Pancreas (tissue), 10 donors: ENCODE measurements at regions not wholly inside any gene's neighbourhood (a gene's known extent, or its start where the extent isn't known, plus 50 kb on each side); places are given as distances from the start of the nearest gene placed in this dataset.

Source experiments
- ATAC-seq, 4 donors: fragments of 200-7000 bp; cut with Tn5 transposase; one replicate each; pipeline versions ENCODE4 v1.8.0 to v1.9.1; 2020; ENCODE audit warnings: mild to moderate bottlenecking in 4 of 4, moderate library complexity in 4 of 4
- DNase-seq, 6 donors: peaks; one replicate each; pipeline ENCODE4 v3.0.0-alpha.2; 2020
- FAIRE-seq: peaks from 2 replicates; lab custom pipeline; 2012; peaks lifted over from hg19 to GRCh38; lab: Jason Lieb, UNC
- H3K27ac ChIP-seq, 4 donors: fragments of 200-600 bp; sonication (generic); 1 replicate in 3 of 4; 2 replicates in 1 of 4; pipeline versions ENCODE4 v1.5.0 to v1.8.0; 2020
- H3K27me3 ChIP-seq, 4 donors: fragments of 200-600 bp; one replicate each; pipeline ENCODE4 v1.8.0; 2021
- H3K36me3 ChIP-seq, 3 donors: fragments of 200-600 bp; sonication (generic) in 1 of 3; one replicate each; pipeline versions ENCODE4 v1.5.0 to v1.8.0; 2020 to 2021
- H3K4me1 ChIP-seq, 3 donors: fragments of 200-600 bp; one replicate each; pipeline ENCODE4 v1.8.0; 2021
- H3K4me3 ChIP-seq, 4 donors: fragments of 200-600 bp; sonication (generic) in 2 of 4; one replicate each; pipeline versions ENCODE4 v1.5.0 to v1.8.0; 2020 to 2021
- H3K9me3 ChIP-seq, 4 donors: fragments of 200-600 bp; one replicate each; pipeline ENCODE4 v1.8.0; 2021
- CTCF ChIP-seq, 4 donors: fragments of 200-600 bp; sonication (generic) in 3 of 4; IDR thresholded peaks; one replicate each; pipeline versions ENCODE4 v1.5.0 to v1.8.0; 2021; ENCODE audit warnings: antibody characterized with exemption in 4 of 4
- WGBS, 2 donors: extraction: QIAGEN DNeasy Blood & Tissue Kit; methylation state at CpG; one replicate each; pipeline ENCODE4 v1.1.7; 2013; 5-methylcytosine and 5-hydroxymethylcytosine counted together
- intact Hi-C, 3 donors: fragments of 100-400 bp; cut with DNase I; formaldehyde crosslinking; loops; one replicate each; pipeline versions ENCODE4 v1.11.1 to v1.14.2; 2022
- donor health status: healthy with polysubstance abuse.
- donor health status: DM: no; HTN: no; CAD: no; lungs with moderate emphysema.
- donor health status: DM: no; HTN: no; CAD: no.
- donor health status: control.
- donor health status: control.
- donor health status: Bipolar disorder and iron deficiency.
- donor health status: DM: yes; HTN: yes; CAD: no.
- donor health status: DM: no; HTN: no; CAD: no.
- donor health status: DM: no; HTN: no; CAD: no.
- donor health status: DM: yes; HTN: yes; CAD: no.

DNA sequence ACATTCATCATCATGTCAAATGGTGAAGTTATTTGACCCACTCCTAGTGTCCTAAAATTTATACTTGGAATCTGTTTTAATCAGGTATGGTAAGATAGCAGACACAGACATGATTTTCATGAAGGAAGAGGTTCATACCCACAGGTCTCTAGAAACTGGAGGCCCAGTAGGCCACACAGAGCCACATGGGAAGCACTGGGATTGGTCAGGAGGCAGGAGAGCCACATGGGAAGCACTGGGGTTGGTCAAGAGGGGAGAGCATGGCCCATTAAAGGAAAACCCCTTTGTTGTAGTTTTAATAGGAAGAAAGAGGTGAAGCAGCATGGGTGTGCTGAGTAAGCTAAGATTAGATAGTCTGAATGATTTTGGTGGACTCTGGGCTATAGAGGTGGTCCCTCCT lies 356.9 kb downstream of the MFSD1 start:
- no peaks in the 10 kb centered on the region for H3K9me3 ChIP-seq
- DNase-seq (no peak), ATAC-seq (no peak), FAIRE-seq (no peak)
- H3K27ac ChIP-seq = no peak overlapping the region
- no peaks in the 10 kb centered on the region for H3K36me3 ChIP-seq
- no peak overlapping the region for H3K4me3 ChIP-seq
- intact Hi-C loops = no loop called here
- no peaks in the 10 kb centered on the region for H3K4me1 ChIP-seq
- no peaks in the 10 kb centered on the region for H3K27me3 ChIP-seq
- no peak for TF ChIP-seq CTCF (IDR thresholded peaks at IDR 0.05)

GRCh38 chr3:159159546-159159945 lies 357.7 kb downstream of the MFSD1 start:
- TF ChIP-seq CTCF (IDR thresholded peaks at IDR 0.05) = no peak
- Histone ChIP-seq H3K4me3 (no peak overlapping the region), H3K9me3 (no peaks in the 10 kb centered on the region), H3K4me1 (no peaks in the 10 kb centered on the region), H3K27me3 (no peaks in the 10 kb centered on the region), H3K36me3 (no peaks in the 10 kb centered on the region), H3K27ac (no peak overlapping the region)
- intact Hi-C loops = no loop called here
- DNase-seq = no peak
- no peak for FAIRE-seq
- ATAC-seq = no peak
- 85% methylated on average over 2 of the region's 2 CpGs for WGBS, 2 donors

- H3K27ac ChIP-seq = no peak overlapping the region
- intact Hi-C loops = no loop called here
- no peaks in the 10 kb centered on the region for H3K36me3 ChIP-seq
- DNase-seq = no peak
- no peak overlapping the region for H3K4me3 ChIP-seq
- TF ChIP-seq CTCF (IDR thresholded peaks at IDR 0.05) = no peak
- no peak for ATAC-seq
- no peaks in the 10 kb centered on the region for H3K4me1 ChIP-seq
- no peaks in the 10 kb centered on the region for H3K27me3 ChIP-seq
- no peak for FAIRE-seq
- no peaks in the 10 kb centered on the region for H3K9me3 ChIP-seq
- 97 to 99% methylated on average over 1 of the region's 1 CpG for WGBS, 2 donors
These were observed 361.8 kb downstream of the MFSD1 start for GRCh38 chr3:159163656-159164055.

DNA sequence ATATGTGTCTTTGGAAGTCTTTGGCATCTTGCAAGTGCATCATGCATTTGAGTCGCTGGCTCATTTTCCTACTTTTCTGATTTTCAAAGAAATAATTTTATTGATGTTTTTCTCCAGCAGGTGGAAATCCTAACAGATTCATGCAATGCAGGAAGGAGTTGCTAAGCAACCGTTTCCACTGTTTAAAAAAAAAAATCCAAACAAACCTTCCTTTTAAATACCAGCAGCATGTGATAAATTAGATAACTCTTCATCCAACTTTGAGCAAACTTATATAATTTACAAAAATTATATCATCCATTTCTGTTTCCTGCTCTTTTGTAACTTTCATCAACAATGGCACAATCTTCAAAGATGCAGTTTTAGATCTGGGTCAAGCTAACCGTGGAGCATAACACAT lies 364.1 kb downstream of the MFSD1 start:
- intact Hi-C loops = no loop called here
- Histone ChIP-seq H3K4me1 (no peaks in the 10 kb centered on the region), H3K36me3 (no peaks in the 10 kb centered on the region), H3K9me3 (no peaks in the 10 kb centered on the region), H3K4me3 (no peak overlapping the region), H3K27me3 (no peaks in the 10 kb centered on the region), H3K27ac (no peak overlapping the region)
- TF ChIP-seq CTCF (IDR thresholded peaks at IDR 0.05) = no peak
- DNase-seq (no peak), ATAC-seq (no peak), FAIRE-seq (no peak)
- 60 to 63% methylated on average over 3 of the region's 3 CpGs for WGBS, 2 donors

GRCh38 chr3:159166899-159167586 lies 365.2 kb downstream of the MFSD1 start:
- H3K27ac ChIP-seq = no peak overlapping the region
- H3K4me1 ChIP-seq = no peaks in the 10 kb centered on the region
- no peak for ATAC-seq
- intact Hi-C loops = no loop called here
- FAIRE-seq = no peak
- H3K36me3 ChIP-seq = no peaks in the 10 kb centered on the region
- no peak for DNase-seq
- no peaks in the 10 kb centered on the region for H3K27me3 ChIP-seq
- H3K4me3 ChIP-seq = no peak overlapping the region
- no peaks in the 10 kb centered on the region for H3K9me3 ChIP-seq
- no peak for TF ChIP-seq CTCF (IDR thresholded peaks at IDR 0.05)
- WGBS, 2 donors = 63 to 68% methylated on average over 2 of the region's 2 CpGs
